Ishikawa (cell line): ENCODE measurements at regions not wholly inside any gene's neighbourhood (a gene's known extent, or its start where the extent isn't known, plus 50 kb on each side); places are given as distances from the start of the nearest gene placed in this dataset.

Experiments
- CEBPB ChIP-seq: IDR thresholded peaks from 2 replicates; pipeline ENCODE4 v1.6.1; 2012
- CREB1 ChIP-seq: IDR thresholded peaks from 2 replicates; pipeline ENCODE4 v1.6.1; 2012; ENCODE audit warnings: low read depth
- EGR1 ChIP-seq: IDR thresholded peaks from 2 replicates; pipeline ENCODE4 v1.6.1; 2012
- EP300 ChIP-seq: IDR thresholded peaks from 2 replicates; pipeline ENCODE4 v1.6.1; 2012; ENCODE audit warnings: borderline replicate concordance
- FOXM1 ChIP-seq: IDR thresholded peaks from 2 replicates; pipeline ENCODE4 v1.6.1; 2012; ENCODE audit warnings: low read depth, borderline replicate concordance
- MAX ChIP-seq: IDR thresholded peaks from 2 replicates; pipeline ENCODE4 v1.6.1; 2012
- NFIC ChIP-seq: IDR thresholded peaks from 2 replicates; pipeline ENCODE4 v1.6.1; 2012
- RAD21 ChIP-seq: IDR thresholded peaks from 2 replicates; pipeline ENCODE4 v1.6.1; 2012; ENCODE audit warnings: low read depth
- REST ChIP-seq: IDR thresholded peaks from 2 replicates; pipeline ENCODE4 v1.6.1; 2012; ENCODE audit warnings: low read depth, mild to moderate bottlenecking
- TAF1 ChIP-seq: IDR thresholded peaks from 2 replicates; pipeline ENCODE4 v1.6.1; 2012; ENCODE audit warnings: low read depth, mild to moderate bottlenecking
- TCF12 ChIP-seq: IDR thresholded peaks from 2 replicates; pipeline ENCODE4 v1.6.1; 2012; ENCODE audit warnings: low read depth
- TEAD4 ChIP-seq: IDR thresholded peaks from 2 replicates; pipeline ENCODE4 v1.6.1; 2012
- YY1 ChIP-seq: IDR thresholded peaks from 2 replicates; pipeline ENCODE4 v1.6.1; 2012; ENCODE audit warnings: low read depth
- ZBTB7A ChIP-seq: IDR thresholded peaks from 2 replicates; pipeline ENCODE4 v1.6.1; 2012; ENCODE audit warnings: low read depth
- TF ChIP-seq, protein P1 (sequence below): IDR thresholded peaks from 2 replicates; pipeline ENCODE4 v1.6.1; 2012

GRCh38 chr18:34117319-34117718 is 107.4 kb downstream of the NOL4 start:
- no peak for TF ChIP-seq YY1
- TF ChIP-seq EP300 = peak; percentile 58; the same call in 1 of the 2 replicates
- no peak for TF ChIP-seq ZBTB7A
- no peak; the same call in 1 of the 2 replicates for TF ChIP-seq TEAD4
- no peak for TF ChIP-seq EGR1
- TF ChIP-seq CEBPB = peak; percentile 76; the same call in 1 of the 2 replicates
- no peak for TF ChIP-seq REST
- TF ChIP-seq, protein P1, sequence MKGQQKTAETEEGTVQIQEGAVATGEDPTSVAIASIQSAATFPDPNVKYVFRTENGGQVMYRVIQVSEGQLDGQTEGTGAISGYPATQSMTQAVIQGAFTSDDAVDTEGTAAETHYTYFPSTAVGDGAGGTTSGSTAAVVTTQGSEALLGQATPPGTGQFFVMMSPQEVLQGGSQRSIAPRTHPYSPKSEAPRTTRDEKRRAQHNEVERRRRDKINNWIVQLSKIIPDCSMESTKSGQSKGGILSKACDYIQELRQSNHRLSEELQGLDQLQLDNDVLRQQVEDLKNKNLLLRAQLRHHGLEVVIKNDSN = no peak

GRCh38 chr18:34115409-34116081 is 109.2 kb downstream of the NOL4 start:
- TF ChIP-seq TEAD4 (peak; percentile 50; the same call in 1 of the 2 replicates), NFIC (peak; percentile 58; the same call in 1 of the 2 replicates), CREB1 (no peak)

DNA sequence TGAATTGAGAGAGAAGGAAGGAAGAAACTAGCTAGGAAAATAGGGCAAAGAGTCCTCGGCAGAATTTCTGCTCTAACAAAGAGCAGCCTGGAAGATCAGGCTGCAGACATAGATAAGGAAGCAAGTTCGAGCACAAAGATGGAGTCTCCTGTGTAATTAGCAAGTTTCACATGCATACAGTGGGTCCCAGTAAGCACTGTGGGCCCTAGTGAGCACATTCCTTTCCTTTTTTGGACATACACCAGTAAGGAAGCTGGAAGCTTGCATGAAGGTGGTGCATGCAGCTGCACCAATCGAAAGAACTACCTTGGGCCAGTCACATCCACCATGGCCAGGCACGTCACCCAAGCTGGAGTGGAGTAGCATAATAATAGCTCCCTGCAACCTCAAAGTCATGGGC is 109.7 kb downstream of the NOL4 start:
- TF ChIP-seq REST (no peak), TCF12 (no peak), TAF1 (no peak), TEAD4 (no peak), FOXM1 (no peak), YY1 (no peak), MAX (no peak)
- TF ChIP-seq, protein P1 = no peak

GRCh38 chr18:34108206-34108605 is 116.5 kb downstream of the NOL4 start:
- TF ChIP-seq EP300 (no peak), REST (no peak), FOXM1 (no peak), ZBTB7A (no peak), CEBPB (no peak), YY1 (no peak), NFIC (no peak), TEAD4 (no peak), TCF12 (no peak), TAF1 (no peak), CREB1 (no peak), RAD21 (no peak), MAX (no peak), EGR1 (no peak)
- TF ChIP-seq, protein P1 = no peak
